Stimulated activated naive B cell treated with anti-CD40 and anti-IgM and Interleukin-4, amounts not matched to agents 10 μg/mL and 1 μg/mL and 100 μg/mL, for 72 hours (primary cell): ENCODE measurements at regions not wholly inside any gene's neighbourhood (a gene's known extent, or its start where the extent isn't known, plus 50 kb on each side); places are given as distances from the start of the nearest gene placed in this dataset.

Experiments
- ATAC-seq, 2 donors: fragments of 150-1000 bp; cut with Tn5 transposase; replicated peaks; 2 replicates each; pipeline ENCODE4 v1.10.0; 2021; ENCODE audit warnings: moderate library complexity in 1 of 2
- DNase-seq: peaks from one replicate; pipeline ENCODE4 v3.0.0; 2021
- H3K27ac Mint-ChIP-seq: one replicate; pipeline ENCODE4 v1.8.0; 2022; ENCODE audit warnings: mild to moderate bottlenecking, mixed read lengths
- H3K27me3 Mint-ChIP-seq, 2 donors: one replicate each; pipeline ENCODE4 v1.8.0; 2022; ENCODE audit warnings: mixed read lengths in 2 of 2
- H3K36me3 Mint-ChIP-seq, 2 donors: one replicate each; pipeline ENCODE4 v1.8.0; 2022; ENCODE audit warnings: mixed read lengths in 2 of 2, mild to moderate bottlenecking in 1 of 2
- H3K4me1 Mint-ChIP-seq, 2 donors: one replicate each; pipeline ENCODE4 v1.8.0; 2022; ENCODE audit warnings: mixed read lengths in 2 of 2, mild to moderate bottlenecking in 1 of 2
- H3K4me3 Mint-ChIP-seq, 2 donors: one replicate each; pipeline ENCODE4 v1.8.0; 2022; ENCODE audit warnings: mild to moderate bottlenecking in 2 of 2, mixed read lengths in 2 of 2, moderate library complexity in 1 of 2
- H3K9me3 Mint-ChIP-seq, 2 donors: one replicate each; pipeline ENCODE4 v1.8.0; 2022; ENCODE audit warnings: mixed read lengths in 2 of 2, mild to moderate bottlenecking in 1 of 2

DNA sequence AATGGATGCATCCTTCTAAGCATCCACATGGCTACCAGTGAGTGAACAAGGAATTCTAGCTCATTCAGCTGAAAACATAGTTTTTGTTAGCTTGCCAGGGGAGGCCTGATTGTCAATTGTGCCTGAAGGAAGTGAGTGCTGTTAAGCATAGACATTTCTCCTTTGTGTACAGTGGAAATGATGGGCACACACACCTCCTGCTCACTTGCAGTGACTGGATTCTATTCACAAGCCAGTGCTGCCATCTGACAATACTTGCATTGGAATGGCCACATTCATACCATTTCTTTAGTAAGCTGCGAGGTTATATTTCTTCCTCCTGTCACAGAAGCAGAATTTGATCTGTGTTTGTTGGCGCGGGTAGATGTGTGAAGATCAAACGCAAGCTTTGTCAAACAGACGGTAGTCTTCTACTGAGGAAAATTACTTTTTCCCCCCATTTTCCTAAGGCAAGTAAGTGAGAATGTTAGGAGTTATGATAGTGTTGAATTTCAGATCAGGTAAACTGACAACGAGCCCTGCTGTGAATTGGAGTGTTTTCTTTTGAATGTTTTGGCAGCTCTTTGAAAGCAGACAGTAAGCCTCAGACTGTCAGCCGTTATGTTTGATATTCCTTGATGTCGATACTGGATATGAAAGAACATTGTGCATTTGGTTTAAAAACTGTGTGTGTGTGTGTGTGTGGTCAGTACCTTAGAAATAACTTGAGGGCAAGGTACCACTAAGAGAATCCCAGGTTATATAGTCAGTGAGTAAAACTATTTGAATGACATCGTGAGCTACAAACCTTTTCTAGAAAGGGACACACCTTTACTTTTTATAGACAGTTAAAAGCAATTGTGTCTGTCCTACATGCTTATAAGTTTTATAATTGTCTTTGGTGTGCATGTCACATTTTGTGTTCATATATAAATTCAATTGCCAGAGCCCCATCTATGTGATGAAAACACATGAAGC, 84.2 kb upstream of the BMP2 start:
- ATAC-seq = no peak
- Mint-ChIP-seq H3K27me3 (no peaks in the 10 kb centered on the region), H3K4me3 (no peak overlapping the region), H3K27ac (no peak overlapping the region), H3K36me3 (no peaks in the 10 kb centered on the region), H3K4me1 (no peaks in the 10 kb centered on the region), H3K9me3 (peaks cover 0 to 2% of the 10 kb centered on the region in 2 donors)
- no peak for DNase-seq

DNA sequence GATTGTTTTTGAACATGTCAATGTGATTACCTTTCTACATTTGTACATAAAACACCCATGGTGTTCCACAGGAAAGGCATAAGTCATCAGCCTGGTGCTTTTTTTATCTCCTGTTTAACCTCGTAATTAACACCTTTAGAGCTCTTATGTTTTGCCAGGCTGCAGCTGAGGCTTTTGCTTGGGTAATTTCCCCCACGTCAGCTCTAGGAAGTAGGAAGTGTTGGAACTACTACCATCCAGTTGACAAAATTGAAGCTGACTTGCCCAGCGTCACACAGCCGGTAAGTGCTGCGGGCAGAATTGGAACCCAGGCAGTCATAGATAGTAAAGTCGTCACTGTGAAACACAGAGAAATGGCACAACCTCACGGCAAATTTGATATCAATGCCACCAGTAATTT, 86.6 kb upstream of the BMP2 start:
- Mint-ChIP-seq H3K27ac (no peak overlapping the region), H3K36me3 (no peaks in the 10 kb centered on the region), H3K4me1 (no peaks in the 10 kb centered on the region), H3K9me3 (peaks cover 0 to 2% of the 10 kb centered on the region in 2 donors), H3K4me3 (no peak overlapping the region), H3K27me3 (no peaks in the 10 kb centered on the region)
- ATAC-seq (no peak), DNase-seq (no peak)

DNA sequence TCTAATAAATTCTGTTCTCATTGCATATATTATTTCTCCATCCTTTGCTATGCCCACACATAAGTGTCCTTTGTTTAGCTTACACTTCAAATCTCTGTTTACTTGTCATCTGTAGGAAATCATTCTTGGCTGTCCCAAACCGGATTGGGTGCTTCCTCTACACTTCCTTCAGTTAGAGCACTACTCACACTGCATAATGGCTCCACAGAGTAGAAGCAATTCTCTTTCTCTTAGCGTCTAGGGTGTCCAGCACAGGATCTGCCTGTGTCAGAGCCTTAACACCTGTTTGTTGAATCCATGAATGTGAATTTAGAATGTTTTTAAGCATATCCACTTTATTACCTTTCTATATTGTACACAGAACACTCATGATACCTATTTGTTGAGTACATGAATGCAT, 87.0 kb upstream of the BMP2 start:
- no peak overlapping the region for H3K27ac Mint-ChIP-seq

DNA sequence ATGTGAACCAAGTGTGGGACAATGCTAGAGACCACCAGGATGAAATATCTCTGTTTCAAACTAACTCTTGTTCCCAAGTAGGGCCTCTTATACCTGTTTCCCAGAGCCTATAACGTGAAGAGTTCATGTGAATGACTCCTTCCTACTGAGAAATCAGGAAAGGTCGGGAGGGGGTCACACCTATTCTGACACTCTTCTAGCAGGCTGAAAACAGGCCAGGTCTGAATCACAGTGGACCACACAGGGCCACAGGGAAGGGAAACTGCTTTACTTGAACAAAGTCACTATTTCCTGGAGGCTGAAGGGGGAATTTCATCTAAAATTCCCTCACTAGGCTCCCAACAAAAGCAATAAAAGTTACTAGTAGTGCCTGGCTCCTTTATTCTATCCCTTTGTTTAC, 88.4 kb upstream of the BMP2 start:
- Mint-ChIP-seq H3K36me3 (no peaks in the 10 kb centered on the region), H3K27ac (no peak overlapping the region), H3K27me3 (no peaks in the 10 kb centered on the region), H3K9me3 (peaks cover 0 to 2% of the 10 kb centered on the region in 2 donors), H3K4me1 (no peaks in the 10 kb centered on the region), H3K4me3 (no peak overlapping the region)
- DNase-seq (no peak), ATAC-seq (no peak)

More for the DNA sequence above, 87.0 kb upstream of the BMP2 start:
- Mint-ChIP-seq H3K4me1 (no peaks in the 10 kb centered on the region), H3K36me3 (no peaks in the 10 kb centered on the region), H3K27me3 (no peaks in the 10 kb centered on the region), H3K9me3 (peaks cover 0 to 2% of the 10 kb centered on the region in 2 donors), H3K4me3 (no peak overlapping the region)
- DNase-seq = no peak
- ATAC-seq = no peak

DNA sequence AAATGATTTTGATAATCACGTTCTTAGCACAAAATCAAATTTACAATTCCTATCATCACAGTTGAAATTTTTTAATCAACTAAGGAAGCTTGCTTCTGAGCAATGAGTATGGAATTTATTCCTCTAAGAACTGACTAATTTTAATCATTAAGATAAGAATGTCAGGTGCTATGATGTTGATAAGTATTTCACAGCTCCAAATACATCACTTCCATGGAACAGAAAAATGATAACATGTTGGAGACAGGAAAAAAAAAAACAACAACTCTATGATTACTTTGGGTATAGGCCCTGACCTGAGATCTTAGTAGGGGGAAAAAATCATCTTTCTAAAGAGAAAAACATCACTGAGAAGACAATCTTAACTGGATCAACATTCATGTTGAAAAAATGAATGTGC, 89.4 kb upstream of the BMP2 start:
- ATAC-seq = no peak
- Mint-ChIP-seq H3K9me3 (peaks cover 0 to 2% of the 10 kb centered on the region in 2 donors), H3K4me3 (no peak overlapping the region), H3K27ac (no peak overlapping the region), H3K36me3 (no peaks in the 10 kb centered on the region), H3K4me1 (no peaks in the 10 kb centered on the region), H3K27me3 (no peaks in the 10 kb centered on the region)
- DNase-seq = no peak

DNA sequence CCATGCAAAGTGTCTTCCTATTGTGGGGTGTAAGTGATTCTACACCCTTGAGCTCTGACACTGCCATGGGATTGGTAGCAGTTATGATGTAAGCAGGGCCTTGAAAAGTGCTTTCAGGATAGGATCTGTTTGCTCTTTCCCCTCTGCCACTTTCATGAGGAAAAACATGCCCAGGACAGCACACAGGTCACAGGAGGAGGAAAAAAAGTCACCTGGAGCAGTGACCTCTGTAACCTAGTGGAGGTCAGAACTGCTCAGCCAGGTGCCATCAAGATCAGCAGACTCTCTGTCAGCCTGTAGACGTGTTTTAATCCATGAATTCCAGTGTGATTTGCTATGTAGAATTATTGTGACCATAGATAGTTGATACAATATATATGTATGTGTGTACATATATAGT, 92.7 kb upstream of the BMP2 start:
- Mint-ChIP-seq H3K36me3 (no peaks in the 10 kb centered on the region), H3K27ac (no peak overlapping the region), H3K4me3 (no peak overlapping the region), H3K4me1 (no peaks in the 10 kb centered on the region), H3K27me3 (no peaks in the 10 kb centered on the region), H3K9me3 (peaks cover 0 to 2% of the 10 kb centered on the region in 2 donors)
- ATAC-seq = no peak
- DNase-seq = no peak

DNA sequence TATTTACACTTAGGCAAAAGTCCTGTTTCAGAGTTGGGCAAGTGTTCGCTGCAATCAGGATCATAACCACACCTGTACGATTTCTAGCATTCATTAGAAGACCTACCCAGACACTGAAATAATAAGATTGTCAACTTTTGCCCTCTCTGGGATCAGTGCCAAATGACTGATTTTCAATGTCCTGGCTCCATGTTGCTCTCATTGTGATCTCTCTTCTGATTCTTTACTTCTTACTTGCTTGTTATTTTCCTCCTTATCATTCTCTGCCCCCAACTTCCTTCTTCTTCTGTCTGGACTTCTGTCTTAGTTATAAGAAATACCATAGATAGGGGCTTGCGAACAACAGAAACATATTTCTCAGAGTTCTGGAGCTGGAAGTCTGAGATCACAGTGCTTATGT, 94.4 kb upstream of the BMP2 start:
- DNase-seq (no peak), ATAC-seq (no peak)
- Mint-ChIP-seq H3K27me3 (no peaks in the 10 kb centered on the region), H3K9me3 (peaks cover 0 to 2% of the 10 kb centered on the region in 2 donors), H3K4me3 (no peak overlapping the region), H3K27ac (no peak overlapping the region), H3K4me1 (no peaks in the 10 kb centered on the region), H3K36me3 (no peaks in the 10 kb centered on the region)

DNA sequence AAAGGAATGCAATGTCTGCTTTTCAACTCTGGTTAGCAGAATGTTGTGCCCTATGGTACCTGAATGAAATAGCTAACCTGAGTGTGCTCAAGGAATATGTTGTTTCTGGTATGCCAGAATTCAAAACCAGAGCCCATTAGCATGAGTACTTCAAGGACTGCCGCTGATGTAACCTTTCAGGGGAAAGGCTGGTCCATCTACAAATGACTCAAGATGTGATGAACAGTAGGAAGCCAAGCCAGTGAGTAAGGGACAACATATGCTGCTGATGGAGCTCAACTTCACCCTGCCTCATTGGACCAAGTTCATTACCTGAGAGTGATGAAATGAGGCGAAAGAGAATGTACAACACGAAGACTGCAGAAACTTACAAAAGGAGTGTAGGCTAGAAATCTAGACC, 95.7 kb upstream of the BMP2 start:
- H3K27ac Mint-ChIP-seq = no peak overlapping the region
- no peak overlapping the region for H3K4me3 Mint-ChIP-seq
- peaks cover 0 to 2% of the 10 kb centered on the region in 2 donors for H3K9me3 Mint-ChIP-seq
- no peak for DNase-seq
- no peaks in the 10 kb centered on the region for H3K27me3 Mint-ChIP-seq
- H3K36me3 Mint-ChIP-seq = no peaks in the 10 kb centered on the region
- no peaks in the 10 kb centered on the region for H3K4me1 Mint-ChIP-seq
- ATAC-seq = no peak

DNA sequence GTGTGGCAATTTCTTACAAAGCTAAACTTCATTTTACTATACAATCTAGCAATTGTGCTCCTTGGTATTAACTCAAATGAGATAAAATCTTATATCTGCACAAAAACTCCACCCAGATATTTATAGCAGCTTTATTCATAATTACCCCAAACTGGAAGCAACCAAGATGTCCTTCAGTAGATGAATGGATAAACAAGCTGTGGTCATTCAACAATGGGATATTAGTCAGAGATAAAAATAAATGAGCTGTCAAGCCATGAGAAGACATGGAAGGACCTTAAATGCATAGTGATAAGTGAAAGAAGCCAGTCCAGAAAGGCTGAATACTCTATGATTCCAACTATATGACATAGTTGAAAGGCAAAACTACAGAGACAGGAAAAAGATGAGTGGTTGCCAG, 98.9 kb upstream of the BMP2 start:
- Mint-ChIP-seq H3K27me3 (no peaks in the 10 kb centered on the region), H3K9me3 (peaks cover 0 to 2% of the 10 kb centered on the region in 2 donors), H3K27ac (no peak overlapping the region), H3K4me1 (no peaks in the 10 kb centered on the region), H3K4me3 (no peak overlapping the region), H3K36me3 (no peaks in the 10 kb centered on the region)
- DNase-seq (no peak), ATAC-seq (no peak)

DNA sequence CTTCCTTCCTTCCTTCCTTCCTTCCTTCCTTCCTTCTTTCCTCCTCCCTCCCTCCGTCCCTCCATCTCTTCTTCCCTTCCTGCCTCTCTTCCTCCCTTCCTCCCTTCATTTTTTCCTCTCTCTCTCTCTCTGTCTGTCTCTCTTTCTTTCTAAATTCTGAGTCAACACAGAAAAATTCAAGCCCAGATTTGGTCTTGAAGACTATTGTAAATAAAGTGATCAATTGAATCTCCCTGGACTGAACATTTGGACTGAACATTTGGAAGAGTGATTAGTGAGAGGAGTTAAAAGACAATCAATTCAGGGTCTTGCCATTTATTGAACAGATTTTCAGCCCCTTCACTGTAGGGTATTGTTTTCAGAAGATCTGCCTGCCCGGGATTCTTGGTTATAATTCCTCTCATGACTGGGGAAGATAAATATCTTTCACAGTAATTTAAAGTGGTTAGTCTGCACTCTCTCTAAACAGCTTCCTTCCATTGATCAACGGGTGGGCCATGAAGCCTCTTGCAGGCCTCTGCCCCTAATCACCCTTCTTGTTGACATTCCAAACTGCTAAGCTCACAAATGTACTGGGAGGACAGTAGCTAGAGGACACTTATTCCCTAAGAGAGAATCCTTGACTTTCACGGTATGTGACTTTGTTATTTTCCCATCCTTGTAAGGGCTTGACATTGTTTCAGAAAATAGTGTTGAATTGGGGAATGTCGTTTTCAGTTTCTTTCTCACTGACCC, 101.7 kb upstream of the BMP2 start:
- DNase-seq = no peak
- Mint-ChIP-seq H3K4me3 (no peak overlapping the region), H3K36me3 (no peaks in the 10 kb centered on the region), H3K27ac (no peak overlapping the region), H3K9me3 (no peaks in the 10 kb centered on the region), H3K4me1 (no peaks in the 10 kb centered on the region), H3K27me3 (no peaks in the 10 kb centered on the region)
- no peak for ATAC-seq

DNA sequence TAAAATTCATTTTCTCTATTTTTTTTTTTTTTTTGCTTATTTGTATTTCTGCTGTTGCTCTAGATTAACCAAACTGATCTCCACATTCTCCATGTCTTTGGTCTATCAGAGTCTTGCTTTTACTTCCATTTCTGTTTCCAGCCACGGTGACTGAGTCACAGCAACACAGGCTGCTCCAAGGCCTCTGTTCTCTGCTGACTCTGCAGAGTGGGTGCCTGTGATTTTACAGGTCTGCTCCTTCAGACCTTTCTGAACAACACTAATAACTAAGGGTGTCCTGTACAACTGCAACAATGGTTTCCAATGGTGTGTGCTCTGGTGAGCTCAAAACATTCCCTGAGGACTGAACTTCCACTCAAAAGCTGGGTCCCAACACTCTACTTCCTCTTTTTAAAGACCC, 102.3 kb upstream of the BMP2 start:
- no peaks in the 10 kb centered on the region for H3K4me1 Mint-ChIP-seq
- ATAC-seq = no peak
- H3K9me3 Mint-ChIP-seq = no peaks in the 10 kb centered on the region
- no peak for DNase-seq
- H3K36me3 Mint-ChIP-seq = no peaks in the 10 kb centered on the region
- no peak overlapping the region for H3K4me3 Mint-ChIP-seq
- H3K27ac Mint-ChIP-seq = no peak overlapping the region
- H3K27me3 Mint-ChIP-seq = no peaks in the 10 kb centered on the region

DNA sequence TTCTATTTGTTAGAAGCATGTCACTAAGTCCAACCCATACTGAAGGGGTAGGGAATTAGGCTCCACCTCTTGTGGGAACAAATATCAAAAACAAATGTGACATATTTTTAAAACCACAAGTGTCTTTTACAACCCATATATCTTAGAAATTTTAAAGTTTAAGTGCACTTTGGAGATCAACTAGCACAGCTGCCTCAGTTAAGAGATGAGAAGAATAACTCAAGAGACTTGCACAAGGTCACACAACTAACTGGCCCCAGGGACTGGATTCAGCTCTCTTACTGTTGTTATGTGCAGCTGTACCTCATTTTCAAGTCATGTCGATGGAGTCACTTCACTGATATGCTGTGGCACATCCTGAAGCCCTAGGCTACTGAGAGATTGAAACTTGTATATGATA, 102.9 kb upstream of the BMP2 start:
- ATAC-seq = no peak
- no peaks in the 10 kb centered on the region for H3K9me3 Mint-ChIP-seq
- no peak for DNase-seq
- H3K36me3 Mint-ChIP-seq = no peaks in the 10 kb centered on the region
- no peak overlapping the region for H3K4me3 Mint-ChIP-seq
- H3K27ac Mint-ChIP-seq = no peak overlapping the region
- H3K27me3 Mint-ChIP-seq = no peaks in the 10 kb centered on the region
- H3K4me1 Mint-ChIP-seq = no peaks in the 10 kb centered on the region

DNA sequence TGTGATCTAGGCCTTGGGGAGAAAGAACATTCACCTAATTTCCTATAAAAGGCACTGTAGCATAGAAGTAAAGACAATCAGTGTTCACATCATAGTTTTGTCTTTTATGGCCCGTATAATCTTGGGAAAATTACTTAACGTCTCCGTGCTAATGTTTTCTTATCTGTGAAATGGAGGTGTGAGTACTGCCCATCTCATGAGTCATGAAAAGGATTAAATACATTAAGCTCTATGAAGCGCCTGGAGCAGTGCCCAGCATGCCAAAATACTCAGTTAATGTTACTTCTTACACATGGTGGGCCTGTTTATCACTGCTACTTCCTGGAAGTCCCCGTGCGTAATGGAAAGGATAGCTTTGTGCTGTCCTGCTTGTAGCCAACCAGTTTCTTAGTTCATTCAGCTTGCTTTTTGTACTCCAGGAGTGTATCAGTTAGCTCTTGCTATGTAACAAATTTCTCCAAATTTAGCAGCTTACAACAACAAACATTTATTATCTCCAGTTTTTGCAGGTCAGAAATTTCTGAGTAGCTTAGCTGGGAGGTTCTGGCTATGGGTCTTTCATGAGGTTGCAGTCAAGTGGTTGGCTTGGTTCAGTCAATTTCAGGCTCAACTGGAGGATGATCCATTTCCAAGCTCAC, 103.6 kb upstream of the BMP2 start:
- ATAC-seq (no peak), DNase-seq (no peak)
- Mint-ChIP-seq H3K27ac (no peak overlapping the region), H3K9me3 (no peaks in the 10 kb centered on the region), H3K27me3 (no peaks in the 10 kb centered on the region), H3K36me3 (no peaks in the 10 kb centered on the region), H3K4me1 (no peaks in the 10 kb centered on the region), H3K4me3 (no peak overlapping the region)

DNA sequence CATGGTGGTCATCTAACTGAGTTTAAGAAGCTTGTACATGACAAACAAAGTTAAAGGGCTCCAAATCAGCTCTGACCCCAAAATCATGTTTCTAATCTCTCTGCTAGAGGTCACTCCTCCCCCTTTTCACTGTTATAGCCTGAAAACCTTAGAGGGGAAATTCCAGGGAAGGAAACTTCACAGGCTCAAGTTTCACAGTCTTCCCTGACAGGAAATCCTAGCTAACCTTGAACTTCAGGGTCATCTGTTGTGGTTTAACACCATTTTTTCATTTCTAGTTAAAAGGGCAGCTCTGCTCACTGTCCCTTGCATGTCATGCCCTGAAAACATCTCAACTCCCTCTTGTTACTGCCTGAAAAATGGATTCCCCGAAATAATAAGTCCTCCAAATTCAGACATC, 104.4 kb upstream of the BMP2 start:
- Mint-ChIP-seq H3K27ac (no peak overlapping the region), H3K4me3 (no peak overlapping the region), H3K4me1 (no peaks in the 10 kb centered on the region), H3K36me3 (no peaks in the 10 kb centered on the region), H3K9me3 (no peaks in the 10 kb centered on the region), H3K27me3 (no peaks in the 10 kb centered on the region)
- ATAC-seq (no peak), DNase-seq (no peak)

DNA sequence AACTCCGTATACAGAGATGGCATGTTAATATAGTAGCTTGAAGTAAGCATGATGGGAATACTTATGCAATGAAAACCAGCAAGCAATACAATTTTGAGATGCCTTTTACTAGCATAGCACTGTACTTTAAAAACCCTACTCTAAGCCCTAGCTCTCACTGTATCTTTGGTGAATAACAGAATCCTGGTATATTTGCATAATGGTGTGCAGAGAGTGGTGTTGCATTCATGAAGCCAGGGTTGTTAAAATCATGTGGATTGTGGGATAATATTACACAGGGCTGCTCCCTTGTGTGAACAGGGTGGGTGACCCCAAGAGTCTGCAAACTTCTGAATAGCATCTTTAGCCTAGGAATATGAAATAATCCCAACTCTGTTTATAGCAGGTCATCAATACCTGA, 105.2 kb upstream of the BMP2 start:
- H3K27ac Mint-ChIP-seq = no peak overlapping the region
- no peaks in the 10 kb centered on the region for H3K4me1 Mint-ChIP-seq
- H3K36me3 Mint-ChIP-seq = no peaks in the 10 kb centered on the region
- no peak for ATAC-seq
- no peak overlapping the region for H3K4me3 Mint-ChIP-seq
- no peak for DNase-seq
- peaks cover 0 to 3% of the 10 kb centered on the region in 2 donors for H3K9me3 Mint-ChIP-seq
- no peaks in the 10 kb centered on the region for H3K27me3 Mint-ChIP-seq
